WTC11 (cell line): ENCODE measurements at regions not wholly inside any gene's neighbourhood (a gene's known extent, or its start where the extent isn't known, plus 50 kb on each side); places are given as distances from the start of the nearest gene placed in this dataset.

ENCODE experiments used
- ATAC-seq: fragments of 200-7000 bp; cut with Tn5 transposase; 2 replicates; pipeline ENCODE4 v1.10.0; 2021; ENCODE audit warnings: mild to moderate bottlenecking, moderate library complexity
- CTCF ChIA-PET: fragments of 300-600 bp; sonication (Branson Sonifier 250); formaldehyde crosslinking; loops from one replicate; lab custom pipeline; 2021; ENCODE audit warnings: antibody characterized with exemption; lab: Charles Lee
- POLR2A ChIA-PET: fragments of 350-600 bp; sonication (Branson Sonifier 250); formaldehyde crosslinking; loops from one replicate; lab custom pipeline; 2021; ENCODE audit warnings: antibody characterized with exemption; lab: Charles Lee
- DNase-seq: peaks from one replicate; pipeline ENCODE4 v3.0.0; 2021; ENCODE audit warnings: low spot score
- H3K27ac Mint-ChIP-seq: 2 replicates; pipeline ENCODE4 v1.8.0; 2021; ENCODE audit warnings: mixed read lengths
- H3K27me3 Mint-ChIP-seq: 2 replicates; pipeline ENCODE4 v1.8.0; 2021; ENCODE audit warnings: low read depth, mild to moderate bottlenecking, moderate library complexity, mixed read lengths
- H3K36me3 Mint-ChIP-seq: 2 replicates; pipeline ENCODE4 v1.8.0; 2021; ENCODE audit warnings: mixed read lengths
- H3K4me1 Mint-ChIP-seq: 2 replicates; pipeline ENCODE4 v1.8.0; 2022; ENCODE audit warnings: mixed read lengths
- H3K4me3 Mint-ChIP-seq: 2 replicates; pipeline ENCODE4 v1.8.0; 2021; ENCODE audit warnings: mild to moderate bottlenecking, moderate library complexity, mixed read lengths
- H3K9me3 Mint-ChIP-seq: 2 replicates; pipeline ENCODE4 v1.8.0; 2021; ENCODE audit warnings: mixed read lengths
- ARID4B ChIP-seq: sonication (generic); formaldehyde crosslinking; IDR thresholded peaks from 2 replicates; pipeline ENCODE4 v1.8.0; 2023; ENCODE audit warnings: missing genetic modification reagents, mild to moderate bottlenecking, borderline replicate concordance
- ATF6 ChIP-seq: sonication (generic); formaldehyde crosslinking; IDR thresholded peaks from 2 replicates; pipeline ENCODE4 v1.8.1; 2023; ENCODE audit warnings: mild to moderate bottlenecking, missing genetic modification reagents
- CBFB ChIP-seq: sonication (generic); formaldehyde crosslinking; IDR thresholded peaks from 2 replicates; pipeline ENCODE4 v1.8.1; 2022; ENCODE audit warnings: mild to moderate bottlenecking, low read depth, missing genetic modification reagents
- CDX4 ChIP-seq: fragments of 250-450 bp; sonication (Bioruptor Pico); IDR thresholded peaks from 2 replicates; pipeline ENCODE4 v1.9.0; 2021; ENCODE audit warnings: moderate library complexity, mild to moderate bottlenecking, inconsistent platforms, borderline replicate concordance
- FOXK1 ChIP-seq: sonication (generic); formaldehyde crosslinking; IDR thresholded peaks from 2 replicates; pipeline ENCODE4 v1.8.0; 2022; ENCODE audit warnings: mild to moderate bottlenecking, moderate library complexity, missing genetic modification reagents
- FOXP1 ChIP-seq: sonication (generic); formaldehyde crosslinking; IDR thresholded peaks from 2 replicates; pipeline ENCODE4 v1.8.0; 2022; ENCODE audit warnings: missing genetic modification reagents, mild to moderate bottlenecking, moderate library complexity, borderline replicate concordance
- GABPB1 ChIP-seq: sonication (generic); formaldehyde crosslinking; IDR thresholded peaks from 2 replicates; pipeline ENCODE4 v1.8.1; 2023; ENCODE audit warnings: mild to moderate bottlenecking, missing genetic modification reagents
- HMGA2 ChIP-seq: fragments of 250-450 bp; sonication (Bioruptor Pico); IDR thresholded peaks from 2 replicates; pipeline ENCODE4 v1.4.0; 2021; ENCODE audit warnings: mild to moderate bottlenecking, moderate library complexity
- MYBL2 ChIP-seq: sonication (generic); formaldehyde crosslinking; IDR thresholded peaks from 2 replicates; pipeline ENCODE4 v1.8.1; 2023; ENCODE audit warnings: mild to moderate bottlenecking, moderate library complexity, missing genetic modification reagents
- NFE2L1 ChIP-seq: sonication (generic); formaldehyde crosslinking; IDR thresholded peaks from 2 replicates; pipeline ENCODE4 v1.8.1; 2023; ENCODE audit warnings: missing genetic modification reagents
- NR2C2 ChIP-seq: sonication (generic); formaldehyde crosslinking; IDR thresholded peaks from 2 replicates; pipeline ENCODE4 v1.8.0; 2022; ENCODE audit warnings: mild to moderate bottlenecking, missing genetic modification reagents
- NR3C1 ChIP-seq: sonication (generic); formaldehyde crosslinking; conservative IDR thresholded peaks from 2 replicates; pipeline ENCODE4 v1.8.1; 2023; ENCODE audit warnings: low read depth, mild to moderate bottlenecking, missing genetic modification reagents
- RELA ChIP-seq: sonication (generic); formaldehyde crosslinking; IDR thresholded peaks from 2 replicates; pipeline ENCODE4 v1.8.1; 2022; ENCODE audit warnings: missing genetic modification reagents, mild to moderate bottlenecking, borderline replicate concordance
- SMAD3 ChIP-seq: sonication (generic); formaldehyde crosslinking; IDR thresholded peaks from 2 replicates; pipeline ENCODE4 v1.8.0; 2022; ENCODE audit warnings: missing genetic modification reagents, mild to moderate bottlenecking, borderline replicate concordance
- SMAD4 ChIP-seq: sonication (generic); formaldehyde crosslinking; IDR thresholded peaks from 2 replicates; pipeline ENCODE4 v1.8.0; 2022; ENCODE audit warnings: mild to moderate bottlenecking, missing genetic modification reagents
- ZNF263 ChIP-seq: sonication (generic); formaldehyde crosslinking; IDR thresholded peaks from 2 replicates; pipeline ENCODE4 v1.8.1; 2022; ENCODE audit warnings: low read depth, mild to moderate bottlenecking, moderate library complexity, missing genetic modification reagents
- ZNF281 ChIP-seq: sonication (generic); formaldehyde crosslinking; IDR thresholded peaks from 2 replicates; pipeline ENCODE4 v1.8.0; 2023; ENCODE audit warnings: mild to moderate bottlenecking, missing genetic modification reagents
- ZNF317 ChIP-seq: sonication (generic); formaldehyde crosslinking; IDR thresholded peaks from 2 replicates; pipeline ENCODE4 v1.8.1; 2023; ENCODE audit warnings: low read depth, mild to moderate bottlenecking, moderate library complexity, missing genetic modification reagents, borderline replicate concordance
- ZNF423 ChIP-seq: fragments of 250-450 bp; sonication (Bioruptor Pico); IDR thresholded peaks from 2 replicates; pipeline ENCODE4 v2.1.2; 2022; ENCODE audit warnings: mild to moderate bottlenecking, moderate library complexity
- ZNF512 ChIP-seq: sonication (generic); formaldehyde crosslinking; IDR thresholded peaks from 2 replicates; pipeline ENCODE4 v1.8.1; 2022; ENCODE audit warnings: missing genetic modification reagents, borderline replicate concordance

GRCh38 chr9:82784589-82784988, 278.4 kb downstream of the RASEF start:
- H3K36me3 Mint-ChIP-seq: peaks cover 36% of the 10 kb centered on the region
- H3K27ac Mint-ChIP-seq: no peak overlapping the region
- no peaks in the 10 kb centered on the region for H3K27me3 Mint-ChIP-seq
- H3K9me3 Mint-ChIP-seq: peaks cover 39% of the 10 kb centered on the region
- TF ChIP-seq ZNF317 (CRISPR knock-in tag): no peak
- no peak for TF ChIP-seq SMAD4 (CRISPR knock-in tag)
- TF ChIP-seq NR2C2 (CRISPR knock-in tag): no peak
- no peak for TF ChIP-seq ZNF512
- TF ChIP-seq FOXP1 (CRISPR knock-in tag): no peak
- TF ChIP-seq CBFB (CRISPR knock-in tag): no peak
- TF ChIP-seq HMGA2: no peak
- TF ChIP-seq ZNF423 (CRISPR knock-in tag): no peak
- no peak for TF ChIP-seq RELA
- TF ChIP-seq NFE2L1 (CRISPR knock-in tag): no peak
- no peak for DNase-seq
- ATAC-seq: no peak
- CTCF ChIA-PET: no interaction called here
- H3K4me1 Mint-ChIP-seq: peaks cover 8% of the 10 kb centered on the region
- H3K4me3 Mint-ChIP-seq: no peak overlapping the region
- POLR2A ChIA-PET: interaction anchor here (1.5 kb wide), 1 partner anchor 150 kb away, joined by 3 read pairs; no protein-coding TSS in a partner anchor

- CTCF ChIA-PET: no interaction called here
- DNase-seq: no peak
- Mint-ChIP-seq H3K27ac (no peak overlapping the region), H3K9me3 (peaks cover 17% of the 10 kb centered on the region), H3K4me1 (peaks cover 5% of the 10 kb centered on the region; the same call in 1 of the 2 replicates), H3K36me3 (peaks cover 16% of the 10 kb centered on the region), H3K27me3 (no peaks in the 10 kb centered on the region), H3K4me3 (no peak overlapping the region)
- no peak for ATAC-seq
- POLR2A ChIA-PET: no interaction called here
- TF ChIP-seq FOXP1 (CRISPR knock-in tag) (no peak), NFE2L1 (CRISPR knock-in tag) (no peak), MYBL2 (no peak), ZNF263 (CRISPR knock-in tag) (no peak), SMAD3 (CRISPR knock-in tag) (no peak), CDX4 (no peak), FOXK1 (CRISPR knock-in tag) (no peak), ARID4B (no peak), NR3C1 (CRISPR knock-in tag) (no peak), GABPB1 (CRISPR knock-in tag) (no peak), ATF6 (no peak), ZNF281 (no peak)
Measured at GRCh38 chr9:82789155-82789824, 273.7 kb downstream of the RASEF start.
